ENCODE measurements at regions not wholly inside any gene's neighbourhood (a gene's known extent, or its start where the extent isn't known, plus 50 kb on each side); places are given as distances from the start of the nearest gene placed in this dataset.

DNA sequence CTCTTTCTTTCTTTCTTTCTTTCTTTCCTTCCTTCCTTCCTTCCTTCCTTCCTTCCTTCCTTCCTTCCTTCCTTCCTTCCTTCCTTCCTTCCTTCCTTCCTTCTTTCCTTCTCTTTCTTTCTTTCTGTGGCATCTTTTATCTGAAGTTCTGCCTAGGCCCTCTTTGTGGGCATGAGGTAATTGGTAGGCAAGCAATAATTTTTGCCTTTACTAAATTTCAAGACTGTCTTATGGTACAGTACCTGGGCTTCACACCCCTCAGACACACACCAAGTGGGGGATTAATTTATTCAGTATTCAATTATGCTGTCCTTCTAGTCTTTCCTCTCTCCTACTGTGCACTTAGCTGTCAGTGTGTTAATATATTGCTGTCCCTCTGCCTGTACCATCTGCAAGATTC, 155.5 kb downstream of the OXSM start:
- FAIRE-seq: no peak

DNA sequence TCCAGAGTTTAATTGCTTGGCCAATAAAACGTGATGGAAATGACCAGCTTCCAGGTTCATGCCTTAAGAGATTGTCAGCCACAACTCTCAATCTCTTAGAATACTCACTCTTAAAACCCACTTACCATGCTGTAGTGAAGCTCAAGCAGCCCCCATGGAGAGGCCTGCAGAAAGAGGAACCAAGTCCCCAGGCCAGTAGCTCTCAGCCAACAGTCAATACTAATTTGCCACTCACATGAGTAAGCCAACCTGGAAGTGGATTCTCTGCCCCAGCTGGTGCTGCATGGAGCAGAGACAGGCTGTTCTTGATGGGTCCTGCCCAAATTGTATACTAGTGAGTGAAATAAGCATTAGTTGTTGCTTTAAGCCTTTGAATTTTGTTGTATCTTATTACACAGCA, 155.9 kb downstream of the OXSM start:
- TF ChIP-seq FOS (IDR thresholded peaks at IDR 0.05; ENCODE audit: borderline replicate concordance, insufficient read depth, low read length) (no peak), POLR2A (IDR thresholded peaks at IDR 0.05; ENCODE audit: low read depth, low read length) (no peak), POLR2AphosphoS5 (IDR thresholded peaks at IDR 0.05; ENCODE audit: insufficient read depth, low read depth, low read length) (no peak), EZH2 (IDR thresholded peaks at IDR 0.05; ENCODE audit: borderline replicate concordance, low read depth, low read length, severe bottlenecking) (no peak), MYC (IDR thresholded peaks at IDR 0.05; ENCODE audit: low read depth, low read length) (no peak), JUN (IDR thresholded peaks at IDR 0.05; ENCODE audit: borderline replicate concordance, insufficient read depth, insufficient read length, low read depth) (no peak), GATA2 (IDR thresholded peaks at IDR 0.05; ENCODE audit: insufficient read depth, insufficient read length, low read depth, low read length) (no peak)
- TF ChIP-seq, protein P1, sequence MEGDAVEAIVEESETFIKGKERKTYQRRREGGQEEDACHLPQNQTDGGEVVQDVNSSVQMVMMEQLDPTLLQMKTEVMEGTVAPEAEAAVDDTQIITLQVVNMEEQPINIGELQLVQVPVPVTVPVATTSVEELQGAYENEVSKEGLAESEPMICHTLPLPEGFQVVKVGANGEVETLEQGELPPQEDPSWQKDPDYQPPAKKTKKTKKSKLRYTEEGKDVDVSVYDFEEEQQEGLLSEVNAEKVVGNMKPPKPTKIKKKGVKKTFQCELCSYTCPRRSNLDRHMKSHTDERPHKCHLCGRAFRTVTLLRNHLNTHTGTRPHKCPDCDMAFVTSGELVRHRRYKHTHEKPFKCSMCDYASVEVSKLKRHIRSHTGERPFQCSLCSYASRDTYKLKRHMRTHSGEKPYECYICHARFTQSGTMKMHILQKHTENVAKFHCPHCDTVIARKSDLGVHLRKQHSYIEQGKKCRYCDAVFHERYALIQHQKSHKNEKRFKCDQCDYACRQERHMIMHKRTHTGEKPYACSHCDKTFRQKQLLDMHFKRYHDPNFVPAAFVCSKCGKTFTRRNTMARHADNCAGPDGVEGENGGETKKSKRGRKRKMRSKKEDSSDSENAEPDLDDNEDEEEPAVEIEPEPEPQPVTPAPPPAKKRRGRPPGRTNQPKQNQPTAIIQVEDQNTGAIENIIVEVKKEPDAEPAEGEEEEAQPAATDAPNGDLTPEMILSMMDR (IDR thresholded peaks at IDR 0.05; ENCODE audit: extremely low read depth in 1 of 2, insufficient read depth in 1 of 2, low read depth in 1 of 2, low read length in 2 of 2): no peak
- TF ChIP-seq, protein P2, sequence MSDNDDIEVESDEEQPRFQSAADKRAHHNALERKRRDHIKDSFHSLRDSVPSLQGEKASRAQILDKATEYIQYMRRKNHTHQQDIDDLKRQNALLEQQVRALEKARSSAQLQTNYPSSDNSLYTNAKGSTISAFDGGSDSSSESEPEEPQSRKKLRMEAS (IDR thresholded peaks at IDR 0.05; ENCODE audit: insufficient read depth, insufficient read length): no peak
- no TSS peak for BruUV-seq (replicated peaks)
- no peaks in the 10 kb centered on the region for H3K4me1 ChIP-seq (ENCODE audit: control insufficient read depth, extremely low read depth, insufficient read depth, low read length)
- DNase-seq (ENCODE audit: low read depth, low spot score): no peak
- no peaks in the 10 kb centered on the region for H3K9me1 ChIP-seq (replicated peaks; ENCODE audit: control insufficient read depth, extremely low read depth, insufficient read depth, low read length)
- H3K27ac ChIP-seq (ENCODE audit: insufficient read depth, low read depth, low read length): no peak overlapping the region
- H2AFZ ChIP-seq (ENCODE audit: low read depth, low read length): no peak overlapping the region
- H3K4me2 ChIP-seq (ENCODE audit: insufficient read depth, low read length): no peak overlapping the region
- no peaks in the 10 kb centered on the region for H3K9me3 ChIP-seq (replicated peaks; ENCODE audit: control insufficient read depth, insufficient read depth, low read length)
- no peaks in the 10 kb centered on the region for H3K79me2 ChIP-seq (ENCODE audit: control insufficient read depth, insufficient read depth, low read length)
- intact Hi-C loops (cut with micrococcal nuclease) (no loop called here), dilution Hi-C loops (cut with MboI; ENCODE audit: extremely low pct_ligation_motif_present, low sequenced_read_pairs) (no loop called here)
- H4K20me1 ChIP-seq (replicated peaks; ENCODE audit: control insufficient read depth, extremely low read depth, insufficient read depth, low read length): no peaks in the 10 kb centered on the region
- H3K36me3 ChIP-seq (ENCODE audit: control insufficient read depth in 2 of 2, extremely low read depth in 1 of 2, insufficient read depth in 2 of 2, low read length in 2 of 2): no peaks in the 10 kb centered on the region
- H3K9ac ChIP-seq (replicated peaks; ENCODE audit: extremely low read depth, insufficient read depth, low read length): no peak overlapping the region
- H3K4me3 ChIP-seq (replicated peaks in 1 of 3; ENCODE audit: insufficient read depth in 1 of 3, low read depth in 1 of 3, low read length in 3 of 3): no peak overlapping the region
- FAIRE-seq: no peak
- CTCF ChIA-PET: no interaction called here
- H3K27me3 ChIP-seq (ENCODE audit: control insufficient read depth in 2 of 2, insufficient read depth in 2 of 2, low read length in 2 of 2): no peaks in the 10 kb centered on the region
- POLR2A ChIA-PET: no interaction called here

More for the DNA sequence above, 155.5 kb downstream of the OXSM start:
- Histone ChIP-seq H2AFZ (ENCODE audit: low read depth, low read length) (no peak overlapping the region), H4K20me1 (replicated peaks; ENCODE audit: control insufficient read depth, extremely low read depth, insufficient read depth, low read length) (no peaks in the 10 kb centered on the region), H3K27ac (ENCODE audit: insufficient read depth, low read depth, low read length) (no peak overlapping the region), H3K36me3 (ENCODE audit: control insufficient read depth in 2 of 2, extremely low read depth in 1 of 2, insufficient read depth in 2 of 2, low read length in 2 of 2) (no peaks in the 10 kb centered on the region), H3K9me1 (replicated peaks; ENCODE audit: control insufficient read depth, extremely low read depth, insufficient read depth, low read length) (no peaks in the 10 kb centered on the region), H3K27me3 (ENCODE audit: control insufficient read depth in 2 of 2, insufficient read depth in 2 of 2, low read length in 2 of 2) (no peaks in the 10 kb centered on the region), H3K4me1 (ENCODE audit: control insufficient read depth, extremely low read depth, insufficient read depth, low read length) (no peaks in the 10 kb centered on the region), H3K4me3 (replicated peaks in 1 of 3; ENCODE audit: insufficient read depth in 1 of 3, low read depth in 1 of 3, low read length in 3 of 3) (no peak overlapping the region), H3K9ac (replicated peaks; ENCODE audit: extremely low read depth, insufficient read depth, low read length) (no peak overlapping the region), H3K79me2 (ENCODE audit: control insufficient read depth, insufficient read depth, low read length) (no peaks in the 10 kb centered on the region), H3K9me3 (replicated peaks; ENCODE audit: control insufficient read depth, insufficient read depth, low read length) (no peaks in the 10 kb centered on the region), H3K4me2 (ENCODE audit: insufficient read depth, low read length) (no peak overlapping the region)
- dilution Hi-C loops (cut with MboI; ENCODE audit: extremely low pct_ligation_motif_present, low sequenced_read_pairs) (no loop called here), intact Hi-C loops (cut with micrococcal nuclease) (no loop called here)
- CTCF ChIA-PET: no interaction called here
- TF ChIP-seq, protein P2 (IDR thresholded peaks at IDR 0.05; ENCODE audit: insufficient read depth, insufficient read length): no peak
- TF ChIP-seq POLR2AphosphoS5 (IDR thresholded peaks at IDR 0.05; ENCODE audit: insufficient read depth, low read depth, low read length) (no peak), JUN (IDR thresholded peaks at IDR 0.05; ENCODE audit: borderline replicate concordance, insufficient read depth, insufficient read length, low read depth) (no peak), FOS (IDR thresholded peaks at IDR 0.05; ENCODE audit: borderline replicate concordance, insufficient read depth, low read length) (no peak), GATA2 (IDR thresholded peaks at IDR 0.05; ENCODE audit: insufficient read depth, insufficient read length, low read depth, low read length) (no peak)
- no TSS peak for BruUV-seq (replicated peaks)
- no peak for DNase-seq (ENCODE audit: low read depth, low spot score)
- POLR2A ChIA-PET: no interaction called here

Data from endothelial cell of umbilical vein (primary cell).